HL-60 (cell line): ENCODE measurements at regions not wholly inside any gene's neighbourhood (a gene's known extent, or its start where the extent isn't known, plus 50 kb on each side); places are given as distances from the start of the nearest gene placed in this dataset.

Experiments
- DNase-seq, 2 experiments: peaks; one replicate each; pipeline ENCODE4 v3.0.0-alpha.2; 2010 to 2020; ENCODE audit warnings: low read depth in 1 of 2, low spot score in 1 of 2
- H3K27ac ChIP-seq: fragments of 250-450 bp; sonication (Bioruptor Pico); replicated peaks from 2 replicates; pipeline ENCODE4 v1.5.1; 2020; ENCODE audit warnings: mild to moderate bottlenecking, moderate library complexity
- H3K27me3 ChIP-seq: fragments of 250-450 bp; sonication (Bioruptor Pico); 2 replicates; pipeline ENCODE4 v1.5.1; 2021; ENCODE audit warnings: mild to moderate bottlenecking, moderate library complexity; ENCODE audit not compliant: insufficient read depth, poor library complexity, severe bottlenecking
- H3K4me3 ChIP-seq: replicated peaks from 2 replicates; pipeline ENCODE4 v1.5.1; 2011; ENCODE audit warnings: mild to moderate bottlenecking, control low read depth, low read length; ENCODE audit not compliant: insufficient read depth
- CTCF ChIP-seq: IDR thresholded peaks from one replicate; pipeline ENCODE4 v1.5.1; 2011; ENCODE audit warnings: low read length, control low read depth, inconsistent platforms; ENCODE audit not compliant: insufficient read depth
- GABPA ChIP-seq: IDR thresholded peaks from 2 replicates; pipeline ENCODE4 v1.6.1; 2012; ENCODE audit warnings: low read depth
- POLR2AphosphoS5 ChIP-seq: IDR thresholded peaks from 2 replicates; pipeline ENCODE4 v1.6.1; 2012; ENCODE audit warnings: low read depth
- REST ChIP-seq: IDR thresholded peaks from 2 replicates; pipeline ENCODE4 v1.6.1; 2012; ENCODE audit warnings: low read depth; ENCODE audit not compliant: insufficient replicate concordance
- SPI1 ChIP-seq: IDR thresholded peaks from 2 replicates; pipeline ENCODE4 v1.6.1; 2012; ENCODE audit warnings: low read depth, mild to moderate bottlenecking, borderline replicate concordance

GRCh38 chr6:169908403-169908933, 157.0 kb downstream of the ERMARD start:
- no peak for DNase-seq
- no peak overlapping the region for H3K4me3 ChIP-seq
- no peak overlapping the region for H3K27ac ChIP-seq
- H3K27me3 ChIP-seq: no peaks in the 10 kb centered on the region
- TF ChIP-seq REST: no peak
- TF ChIP-seq POLR2AphosphoS5: no peak
- TF ChIP-seq GABPA: no peak

- Histone ChIP-seq H3K4me3 (no peak overlapping the region), H3K27me3 (no peaks in the 10 kb centered on the region), H3K27ac (no peak overlapping the region)
- DNase-seq: no peak
- TF ChIP-seq POLR2AphosphoS5 (no peak), CTCF (no peak), REST (no peak)
These were observed 156.1 kb downstream of the ERMARD start for GRCh38 chr6:169907419-169908115.

GRCh38 chr6:169906688-169907418, 155.4 kb downstream of the ERMARD start:
- no peak for DNase-seq
- Histone ChIP-seq H3K27ac (no peak overlapping the region), H3K27me3 (no peaks in the 10 kb centered on the region), H3K4me3 (no peak overlapping the region)
- TF ChIP-seq SPI1 (no peak), POLR2AphosphoS5 (no peak), GABPA (no peak), CTCF (no peak), REST (no peak)
